ENCODE measurements at regions not wholly inside any gene's neighbourhood (a gene's known extent, or its start where the extent isn't known, plus 50 kb on each side); places are given as distances from the start of the nearest gene placed in this dataset.

- no peak overlapping the region for H3K4me3 ChIP-seq (ENCODE audit: low read length)
Observed at GRCh38 chr1:214913966-214914365, 168.6 kb upstream of the KCNK2 start.

DNA sequence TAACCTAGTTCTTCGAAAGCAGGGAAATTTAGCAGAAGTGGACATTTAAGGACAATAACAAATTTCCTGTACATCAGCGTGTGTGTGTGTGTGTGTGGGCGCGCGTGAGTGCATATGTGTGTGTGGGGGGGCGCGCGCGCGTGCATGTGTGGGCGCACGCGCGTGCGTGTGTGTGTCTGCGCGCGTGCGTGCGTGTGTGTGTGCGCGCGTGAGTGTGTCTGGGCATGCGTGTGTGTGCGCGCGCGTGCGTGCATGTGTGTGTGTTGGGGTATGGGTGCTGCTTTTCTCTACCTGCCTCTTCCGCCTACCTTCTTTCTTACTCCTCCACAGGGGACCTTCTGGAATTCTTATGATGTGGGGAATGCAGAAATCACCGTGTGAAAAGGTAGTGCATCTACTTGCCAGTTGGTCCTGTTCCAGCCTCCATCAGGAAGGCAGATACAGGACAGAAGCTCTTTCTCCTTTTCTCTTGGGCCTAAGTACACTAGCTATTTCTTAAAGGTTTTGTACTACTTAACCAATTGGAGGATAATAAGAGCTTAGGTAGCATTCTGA is 165.4 kb upstream of the KCNK2 start:
- DNase-seq (ENCODE audit: low read depth, low spot score) = no peak
- no peak overlapping the region for H3K4me3 ChIP-seq (ENCODE audit: low read length)

More at GRCh38 chr1:214913966-214914365, 168.6 kb upstream of the KCNK2 start:
- no peak for DNase-seq (ENCODE audit: low read depth, low spot score)

- no peak for DNase-seq (ENCODE audit: low read depth, low spot score)
Observed at GRCh38 chr1:214918745-214919144, 163.8 kb upstream of the KCNK2 start.

DNA sequence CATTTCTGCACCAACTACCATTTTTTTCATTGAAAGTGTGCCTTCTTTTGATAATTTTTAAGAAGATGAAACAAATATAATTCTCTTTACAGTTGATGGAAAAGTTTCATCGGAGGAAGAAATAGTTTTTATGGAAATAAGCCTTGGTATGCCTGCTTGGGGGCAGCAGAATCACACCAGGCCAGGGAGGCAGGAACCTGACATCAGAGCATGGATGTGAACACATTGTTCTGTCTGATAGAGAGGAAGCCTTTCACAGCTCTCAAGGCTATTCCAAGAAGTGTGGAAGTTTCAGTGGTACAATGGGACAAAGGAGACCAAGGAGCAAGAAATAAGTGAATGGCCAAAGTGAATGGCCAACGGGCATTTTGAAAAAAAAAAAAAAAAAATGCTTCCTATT is 162.2 kb upstream of the KCNK2 start:
- no peak overlapping the region for H3K4me3 ChIP-seq (ENCODE audit: low read length)
- no peak for DNase-seq (ENCODE audit: low read depth, low spot score)

More at GRCh38 chr1:214918745-214919144, 163.8 kb upstream of the KCNK2 start:
- H3K4me3 ChIP-seq (ENCODE audit: low read length) = no peak overlapping the region

DNA sequence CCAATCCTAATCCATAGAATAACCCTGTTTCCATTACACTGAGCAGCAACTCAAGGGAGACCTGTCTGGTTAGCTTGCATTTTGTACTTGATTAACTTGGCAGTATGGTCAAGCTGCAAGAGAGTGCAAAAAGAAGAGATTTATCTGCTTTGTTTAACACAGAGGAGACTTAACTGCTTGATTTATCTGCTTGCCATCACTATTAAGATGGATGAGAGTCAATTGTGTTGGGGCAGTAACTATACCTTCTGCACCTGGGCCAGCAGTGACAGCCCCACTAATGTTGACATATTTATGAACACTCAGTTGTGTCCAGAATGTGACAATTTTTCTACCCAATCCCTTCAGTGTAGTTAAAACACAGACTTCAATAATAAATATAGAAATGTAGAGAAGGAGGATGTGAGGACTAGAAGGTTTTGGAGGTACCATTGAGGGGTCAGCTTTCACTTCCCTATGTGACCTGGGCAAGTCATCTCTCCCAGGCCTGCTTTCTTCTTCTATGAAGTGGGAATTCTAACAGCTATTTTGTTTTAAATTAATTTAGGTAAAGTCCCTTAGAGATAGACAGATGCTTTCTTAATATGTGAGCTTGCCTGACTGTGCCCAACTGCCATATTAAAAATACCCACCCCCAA is 159.1 kb upstream of the KCNK2 start:
- no peak for DNase-seq (ENCODE audit: low read depth, low spot score)
- no peak overlapping the region for H3K4me3 ChIP-seq (ENCODE audit: low read length)

GRCh38 chr1:214927796-214928195 is 154.7 kb upstream of the KCNK2 start:
- no peak overlapping the region for H3K4me3 ChIP-seq (ENCODE audit: low read length)

GRCh38 chr1:214928574-214928973 is 154.0 kb upstream of the KCNK2 start:
- no peak overlapping the region for H3K4me3 ChIP-seq (ENCODE audit: low read length)
- no peak for DNase-seq (ENCODE audit: low read depth, low spot score)

More at GRCh38 chr1:214927796-214928195, 154.7 kb upstream of the KCNK2 start:
- DNase-seq (ENCODE audit: low read depth, low spot score) = no peak

- no peak overlapping the region for H3K4me3 ChIP-seq (ENCODE audit: low read length)
- no peak for DNase-seq (ENCODE audit: low read depth, low spot score)
Observed at GRCh38 chr1:214933375-214933774, 149.2 kb upstream of the KCNK2 start.

- no peak for DNase-seq (ENCODE audit: low read depth, low spot score)
- no peak overlapping the region for H3K4me3 ChIP-seq (ENCODE audit: low read length)
Observed at GRCh38 chr1:214934045-214934444, 148.5 kb upstream of the KCNK2 start.

GRCh38 chr1:214935258-214935657 is 147.3 kb upstream of the KCNK2 start:
- H3K4me3 ChIP-seq (ENCODE audit: low read length) = no peak overlapping the region
- no peak for DNase-seq (ENCODE audit: low read depth, low spot score)

GRCh38 chr1:214939180-214939579 is 143.4 kb upstream of the KCNK2 start:
- DNase-seq (ENCODE audit: low read depth, low spot score) = no peak
- no peak overlapping the region for H3K4me3 ChIP-seq (ENCODE audit: low read length)

DNA sequence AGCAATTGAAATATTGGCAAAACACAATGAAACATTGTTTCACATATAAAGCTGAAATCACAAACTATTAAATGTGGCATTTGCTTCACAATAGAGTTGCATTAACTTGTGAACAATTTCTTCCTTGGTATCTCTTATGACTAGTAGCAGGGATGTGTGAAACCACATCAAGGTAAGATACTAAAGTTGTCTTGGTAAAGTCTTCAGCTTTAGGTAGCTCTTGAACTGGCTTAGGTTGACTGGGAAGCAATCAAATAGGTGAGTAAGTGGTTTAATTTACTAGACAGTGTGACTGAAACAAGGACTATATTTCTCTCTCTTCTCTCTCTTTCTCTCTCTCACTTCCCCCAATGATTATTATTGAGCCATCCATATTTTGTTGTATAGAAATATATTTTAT is 141.5 kb upstream of the KCNK2 start:
- H3K4me3 ChIP-seq (ENCODE audit: low read length) = no peak overlapping the region
- DNase-seq (ENCODE audit: low read depth, low spot score) = no peak

- no peak for DNase-seq (ENCODE audit: low read depth, low spot score)
- H3K4me3 ChIP-seq (ENCODE audit: low read length) = no peak overlapping the region
Observed at GRCh38 chr1:214943054-214943453, 139.5 kb upstream of the KCNK2 start.

- H3K4me3 ChIP-seq (ENCODE audit: low read length) = no peak overlapping the region
- no peak for DNase-seq (ENCODE audit: low read depth, low spot score)
Observed at GRCh38 chr1:214946615-214947014, 135.9 kb upstream of the KCNK2 start.

DNA sequence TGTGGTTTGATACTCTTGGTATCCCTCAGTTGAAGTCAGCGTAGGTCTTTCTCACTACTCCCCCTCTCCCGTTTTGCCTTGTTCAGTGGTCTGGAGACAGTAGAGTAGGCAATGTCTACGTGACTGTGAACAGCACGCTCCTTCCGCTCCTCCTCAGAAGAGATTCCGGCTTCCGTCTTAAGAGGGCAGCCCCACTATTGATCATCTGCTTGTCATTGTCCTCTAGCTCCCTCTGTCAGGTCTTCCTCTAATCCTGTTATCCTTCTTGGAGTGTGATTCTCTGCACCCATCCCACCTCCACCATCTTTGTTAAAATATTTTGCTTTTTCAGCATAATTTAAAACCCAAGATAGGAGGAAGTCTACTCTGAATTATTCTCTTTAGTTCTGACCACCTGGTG is 129.9 kb upstream of the KCNK2 start:
- no peak for DNase-seq (ENCODE audit: low read depth, low spot score)

DNA sequence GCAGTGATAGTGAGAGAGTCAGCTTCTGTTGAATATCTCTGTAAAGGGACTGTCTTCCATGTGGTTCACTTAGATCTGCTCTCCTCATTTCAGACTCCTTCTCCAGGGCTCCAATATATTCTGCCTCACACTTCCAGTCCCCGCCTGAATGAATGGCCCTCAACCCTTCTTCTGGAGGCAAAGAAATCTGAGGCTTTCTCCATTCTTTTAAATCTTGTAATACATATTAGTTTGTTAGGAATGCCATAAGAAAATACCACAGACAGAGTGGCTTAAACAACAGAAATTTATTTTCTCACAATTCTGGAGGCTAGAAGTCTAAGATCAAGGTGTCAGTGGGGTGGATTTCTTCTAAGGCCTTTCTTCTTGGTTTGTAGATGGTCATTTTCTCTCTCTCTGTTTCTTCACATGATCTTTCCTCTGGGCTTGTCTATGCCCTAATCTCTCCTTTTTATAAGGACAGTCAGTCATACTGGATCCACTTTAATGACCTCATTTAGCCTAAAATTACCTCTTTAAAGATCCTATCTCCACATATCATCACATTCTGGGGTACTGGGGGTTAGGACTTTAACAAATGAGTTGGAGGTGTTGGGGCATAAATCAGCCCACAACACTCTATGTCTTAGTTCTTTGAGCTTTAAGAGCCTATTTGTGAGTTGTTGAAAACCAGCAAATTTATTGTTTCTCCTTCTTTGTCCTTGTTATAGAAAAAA is 128.5 kb upstream of the KCNK2 start:
- no peak for DNase-seq (ENCODE audit: low read depth, low spot score)
- no peak overlapping the region for H3K4me3 ChIP-seq (ENCODE audit: low read length)

More for the DNA sequence above, 129.9 kb upstream of the KCNK2 start:
- no peak overlapping the region for H3K4me3 ChIP-seq (ENCODE audit: low read length)

DNA sequence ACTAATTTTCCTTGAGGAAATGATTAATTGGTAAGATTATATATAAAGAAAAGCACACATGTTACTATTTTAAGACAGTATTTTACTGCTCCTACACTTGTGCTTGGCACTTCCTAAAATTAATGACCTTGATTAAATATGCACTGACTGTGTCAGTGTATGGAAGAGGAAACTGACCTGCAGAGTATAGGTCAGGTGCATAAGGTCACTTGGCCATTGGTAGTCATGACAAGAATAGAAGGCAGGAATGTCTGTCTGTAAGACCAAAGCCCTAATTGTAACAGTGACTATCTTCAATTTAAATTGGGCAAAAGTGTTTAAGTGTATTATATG is 128.0 kb upstream of the KCNK2 start:
- DNase-seq (ENCODE audit: low read depth, low spot score) = no peak
- no peak overlapping the region for H3K4me3 ChIP-seq (ENCODE audit: low read length)

DNA sequence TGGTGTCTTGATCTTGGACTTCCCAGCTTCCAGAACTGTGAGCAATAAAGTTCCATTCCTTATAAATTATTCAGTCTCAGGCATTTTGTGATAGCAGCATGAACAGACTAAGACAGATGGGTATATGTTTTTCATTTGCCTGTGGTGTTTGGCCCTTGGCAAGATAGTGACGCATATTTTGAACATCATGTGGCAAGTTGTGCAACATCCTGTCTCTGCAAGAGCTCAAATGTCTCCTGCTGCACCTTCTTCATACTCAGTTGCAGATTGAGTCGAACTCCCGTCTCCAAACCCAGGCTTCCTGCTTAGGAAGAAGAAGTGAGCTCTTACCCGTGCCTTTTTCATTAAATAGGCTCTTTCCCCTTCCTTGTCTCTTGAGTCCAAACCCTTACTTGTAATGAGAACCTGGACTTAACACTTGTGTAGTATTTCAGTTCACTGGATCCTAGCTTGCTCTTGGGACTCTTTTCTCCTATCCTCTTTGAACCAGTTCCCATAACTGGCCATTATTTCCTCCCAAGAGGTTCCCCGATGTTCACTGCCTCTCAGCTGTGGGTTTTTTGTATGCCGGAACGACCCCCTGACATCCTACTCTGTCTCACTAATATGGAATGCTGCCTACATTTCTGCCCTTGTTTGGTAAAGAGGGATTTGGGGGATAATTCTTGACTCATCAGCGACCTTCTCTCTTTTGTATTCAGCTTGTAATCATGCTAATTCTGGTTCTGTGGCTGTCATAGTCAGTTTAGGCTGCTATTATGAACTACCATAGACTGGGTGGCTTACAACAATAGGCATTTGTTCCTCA is 125.0 kb upstream of the KCNK2 start:
- DNase-seq (ENCODE audit: low read depth, low spot score) = peak; percentile 14

GRCh38 chr1:214958486-214958885 is 124.1 kb upstream of the KCNK2 start:
- no peak for DNase-seq (ENCODE audit: low read depth, low spot score)
- no peak overlapping the region for H3K4me3 ChIP-seq (ENCODE audit: low read length)

More for the DNA sequence above, 125.0 kb upstream of the KCNK2 start:
- no peak overlapping the region for H3K4me3 ChIP-seq (ENCODE audit: low read length)

DNA sequence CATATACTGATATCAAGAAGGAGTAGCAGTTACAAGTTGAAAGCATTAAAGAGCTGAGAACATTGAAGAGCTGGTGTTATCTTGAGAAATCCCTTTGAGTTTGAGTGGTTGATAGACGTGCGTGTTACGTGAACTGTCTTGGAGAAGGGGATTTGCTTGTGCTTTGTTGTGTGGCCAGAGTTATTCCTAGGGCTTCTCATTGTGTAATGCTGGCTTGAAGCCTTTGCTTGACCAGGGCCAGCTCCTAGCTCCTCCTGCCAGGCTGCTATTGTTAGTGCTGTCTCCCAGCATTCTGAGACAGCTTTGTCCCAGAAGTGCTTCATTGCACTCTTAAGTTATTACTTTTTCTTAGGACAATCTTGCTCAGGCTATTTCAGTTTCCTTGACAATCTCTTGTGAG is 116.2 kb upstream of the KCNK2 start:
- no peak overlapping the region for H3K4me3 ChIP-seq (ENCODE audit: low read length)
- DNase-seq (ENCODE audit: low read depth, low spot score) = no peak

Measured in Jurkat, Clone E6-1 (cell line).